Hematopoietic multipotent progenitor cell treated with erythropoietin and hydrocortisone succinate and interleukin-3 and kit ligand, for 8 days (in vitro differentiated cells): ENCODE measurements at regions not wholly inside any gene's neighbourhood (a gene's known extent, or its start where the extent isn't known, plus 50 kb on each side); places are given as distances from the start of the nearest gene placed in this dataset.
"Not testable (repeated sequence)": the region's sequence is repeated elsewhere in the genome, so short reads cannot be mapped to it uniquely, and the experiment has no call there.

ENCODE experiments used
- DNase-seq: peaks from one replicate; pipeline ENCODE4 v3.0.0-alpha.2; 2015

- DNase-seq, result no peak
These were observed 230.3 kb upstream of the PTPRD start for GRCh38 chr9:10843151-10843550.

- no peak for DNase-seq
These were observed 243.0 kb upstream of the PTPRD start for GRCh38 chr9:10855847-10856246.

GRCh38 chr9:10858817-10859216 is 246.0 kb upstream of the PTPRD start:
- DNase-seq, result no peak

GRCh38 chr9:10863476-10863875 is 250.7 kb upstream of the PTPRD start:
- no peak for DNase-seq

- no peak for DNase-seq
These were observed 254.4 kb upstream of the PTPRD start for GRCh38 chr9:10867194-10867593.

GRCh38 chr9:10869687-10870086 is 256.9 kb upstream of the PTPRD start:
- DNase-seq, result no peak

- no peak for DNase-seq
These were observed 261.2 kb upstream of the PTPRD start for GRCh38 chr9:10873999-10874398.

GRCh38 chr9:10875752-10876151 is 262.9 kb upstream of the PTPRD start:
- no peak for DNase-seq

- DNase-seq, result no peak
These were observed 263.5 kb upstream of the PTPRD start for GRCh38 chr9:10876333-10876732.

- not testable (repeated sequence) for DNase-seq
These were observed 277.5 kb upstream of the PTPRD start for GRCh38 chr9:10890266-10890665.

GRCh38 chr9:10899509-10899908 is 286.7 kb upstream of the PTPRD start:
- no peak for DNase-seq

GRCh38 chr9:10903969-10904368 is 291.2 kb upstream of the PTPRD start:
- DNase-seq, result no peak

- DNase-seq, result no peak
These were observed 298.0 kb upstream of the PTPRD start for GRCh38 chr9:10910779-10911178.

- DNase-seq, result no peak
These were observed 298.6 kb upstream of the PTPRD start for GRCh38 chr9:10911373-10911772.

- no peak for DNase-seq
These were observed 304.2 kb upstream of the PTPRD start for GRCh38 chr9:10917001-10917400.

- DNase-seq, result no peak
These were observed 308.9 kb upstream of the PTPRD start for GRCh38 chr9:10921671-10922070.

GRCh38 chr9:10925896-10926295 is 313.1 kb upstream of the PTPRD start:
- DNase-seq, result no peak

- no peak for DNase-seq
These were observed 315.6 kb upstream of the PTPRD start for GRCh38 chr9:10928372-10928771.

GRCh38 chr9:10930081-10930480 is 317.3 kb upstream of the PTPRD start:
- DNase-seq, result no peak

- no peak for DNase-seq
These were observed 334.0 kb upstream of the PTPRD start for GRCh38 chr9:10946676-10947410.

GRCh38 chr9:10957878-10958277 is 345.1 kb upstream of the PTPRD start:
- no peak for DNase-seq

- no peak for DNase-seq
These were observed 349.1 kb upstream of the PTPRD start for GRCh38 chr9:10961883-10962282.

GRCh38 chr9:10983251-10983650 is 370.4 kb upstream of the PTPRD start:
- no peak for DNase-seq

GRCh38 chr9:10999646-11000045 is 386.8 kb upstream of the PTPRD start:
- no peak for DNase-seq

GRCh38 chr9:11001546-11001945 is 388.7 kb upstream of the PTPRD start:
- DNase-seq, result no peak
